DOHH2 (cell line): ENCODE measurements at regions not wholly inside any gene's neighbourhood (a gene's known extent, or its start where the extent isn't known, plus 50 kb on each side); places are given as distances from the start of the nearest gene placed in this dataset.

ENCODE experiments used
- CTCF ChIP-seq: fragments of 200-600 bp; sonication (generic); IDR thresholded peaks from one replicate; pipeline ENCODE4 v1.5.1; 2014; ENCODE audit warnings: antibody characterized with exemption, mild to moderate bottlenecking, low read depth, low read length; ENCODE audit not compliant: poor library complexity, severe bottlenecking
- EZH2phosphoT487 ChIP-seq: fragments of 200-600 bp; sonication (generic); IDR thresholded peaks from 2 replicates; pipeline ENCODE4 v1.6.1; 2017; ENCODE audit warnings: borderline replicate concordance, mild to moderate bottlenecking, antibody characterized with exemption, low read length, moderate library complexity, mixed read lengths

DNA sequence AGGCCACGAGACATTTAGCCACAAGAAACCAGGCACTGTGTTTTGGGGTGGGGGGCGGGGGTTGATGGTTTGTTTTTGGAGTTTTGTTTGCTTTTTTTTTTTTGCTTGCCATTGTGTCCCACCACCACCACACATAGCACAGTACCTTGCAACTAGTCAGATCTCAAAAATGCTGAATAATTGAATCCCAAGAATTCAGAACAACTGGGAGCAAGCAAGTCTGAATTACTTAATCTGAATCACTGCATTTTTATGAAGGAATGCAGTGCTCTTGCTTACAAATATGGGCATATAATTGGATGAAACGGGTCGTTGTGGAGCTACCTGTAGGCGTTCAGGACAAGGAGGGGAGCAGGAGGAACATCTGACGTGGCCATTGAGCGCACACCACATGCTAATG, 151.5 kb upstream of the CDYL start:
- TF ChIP-seq CTCF (no peak), EZH2phosphoT487 (no peak)
